ENCODE measurements at regions not wholly inside any gene's neighbourhood (a gene's known extent, or its start where the extent isn't known, plus 50 kb on each side); places are given as distances from the start of the nearest gene placed in this dataset.

GRCh38 chr2:128775914-128776285 is 457.2 kb upstream of the HS6ST1 start:
- TF ChIP-seq CTCF (conservative IDR thresholded peaks at IDR 0.05 in 1 of 2, IDR thresholded peaks at IDR 0.05 in 1 of 2; ENCODE audit: low read depth in 1 of 2, low read length in 2 of 2), result no peak
- no peak for TF ChIP-seq EZH2 (IDR thresholded peaks at IDR 0.05; ENCODE audit: low read length, missing control alignments)
